ENCODE measurements at regions not wholly inside any gene's neighbourhood (a gene's known extent, or its start where the extent isn't known, plus 50 kb on each side); places are given as distances from the start of the nearest gene placed in this dataset.
"Not testable (repeated sequence)": the region's sequence is repeated elsewhere in the genome, so short reads cannot be mapped to it uniquely, and the experiment has no call there.

DNA sequence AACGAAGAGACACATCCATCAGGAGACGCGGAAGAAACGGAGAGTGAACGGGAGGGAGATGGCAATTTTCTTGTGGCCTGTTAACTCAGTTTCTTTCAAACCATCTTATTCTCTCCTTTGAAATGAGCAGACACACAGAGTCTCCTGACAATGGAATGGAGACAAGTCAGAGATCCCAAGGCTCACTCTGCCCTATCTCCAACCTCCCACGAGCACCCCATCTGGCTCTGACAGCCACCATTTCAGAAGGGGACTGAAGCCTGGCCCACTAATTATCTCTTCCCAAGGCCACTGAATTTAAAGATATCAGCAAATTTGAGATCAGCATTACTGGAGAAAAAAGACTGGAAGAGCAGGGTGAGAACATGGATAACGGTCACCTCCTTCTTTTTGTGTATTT is 215.6 kb downstream of the DHX15 start:
- DNase-seq (ENCODE audit: low read depth): no peak

DNA sequence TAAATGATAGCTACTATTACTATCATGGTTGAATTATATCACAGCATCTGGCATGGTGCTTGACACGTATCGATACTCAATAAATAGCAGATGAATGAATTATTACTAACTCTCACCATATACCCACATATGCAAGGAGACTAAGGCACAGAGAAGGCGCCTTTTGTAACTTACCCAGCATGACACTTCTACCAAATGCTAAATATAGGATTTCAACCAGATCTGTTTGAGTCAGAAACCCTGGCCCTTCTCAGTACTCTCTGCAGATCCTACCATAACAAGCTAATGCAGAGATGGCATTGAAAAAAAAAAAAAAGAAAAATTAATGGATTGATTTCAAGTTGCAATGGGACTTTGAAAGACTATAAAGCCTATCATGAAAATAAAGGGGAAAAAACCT is 219.5 kb downstream of the DHX15 start:
- no peak for DNase-seq (ENCODE audit: low read depth)

DNA sequence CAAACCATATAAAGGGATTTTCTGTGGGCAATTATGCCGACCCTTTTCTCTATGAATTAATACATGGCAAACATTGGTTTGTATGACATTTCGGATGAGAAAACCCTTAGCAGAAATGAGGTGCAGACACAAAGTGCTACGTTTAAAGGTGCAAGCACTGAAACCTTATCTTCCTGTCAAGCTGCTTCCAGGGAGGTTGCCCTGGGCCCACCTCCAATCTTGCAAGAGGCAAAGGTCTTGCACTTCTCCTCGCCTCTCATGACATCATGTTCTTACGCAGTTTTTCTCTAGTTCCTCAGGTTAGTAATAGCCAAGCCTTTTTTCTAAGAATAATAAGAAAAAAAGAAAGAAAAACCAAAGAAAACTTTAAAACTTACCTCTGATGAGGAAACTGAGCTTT is 220.1 kb downstream of the DHX15 start:
- no peak for DNase-seq (ENCODE audit: low read depth)

DNA sequence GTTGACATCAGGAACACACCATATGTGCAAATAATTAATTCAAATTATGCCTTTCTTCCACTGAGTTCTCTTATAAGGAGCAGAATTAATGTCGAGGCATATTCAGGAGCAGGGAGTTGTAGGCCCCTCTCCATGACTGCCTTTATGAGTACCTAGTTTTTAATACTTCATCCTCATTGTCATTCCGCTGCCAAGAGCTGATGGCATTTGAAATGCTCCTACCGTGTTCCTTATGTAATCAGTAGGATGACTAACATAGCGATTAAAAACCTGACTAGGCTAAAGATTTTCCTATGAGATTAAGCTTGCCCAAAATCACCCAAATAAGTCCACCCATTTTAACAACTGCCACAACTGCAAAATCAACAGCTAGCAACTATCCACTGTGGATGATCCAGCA is 220.6 kb downstream of the DHX15 start:
- no peak for DNase-seq (ENCODE audit: low read depth)

DNA sequence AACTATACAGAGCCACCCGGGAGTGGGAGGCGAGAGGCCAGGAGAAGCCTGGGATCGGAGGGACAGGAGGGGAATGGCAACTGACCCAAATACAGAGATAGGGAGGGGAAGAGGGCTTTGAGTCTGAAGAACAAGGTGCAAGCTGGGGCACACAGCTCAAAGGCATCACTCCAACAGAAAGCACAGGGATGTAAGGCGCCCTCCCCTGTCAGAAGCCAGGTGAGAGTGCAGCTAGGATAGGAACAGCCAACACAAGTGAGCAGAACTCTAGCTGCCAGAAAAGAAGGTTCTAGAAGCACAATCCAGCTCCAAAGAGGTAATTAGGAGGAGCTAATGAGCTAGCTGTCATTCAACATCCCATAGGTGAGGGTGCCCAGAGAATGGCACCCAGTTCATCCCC is 232.2 kb downstream of the DHX15 start:
- DNase-seq (ENCODE audit: low read depth): no peak

DNA sequence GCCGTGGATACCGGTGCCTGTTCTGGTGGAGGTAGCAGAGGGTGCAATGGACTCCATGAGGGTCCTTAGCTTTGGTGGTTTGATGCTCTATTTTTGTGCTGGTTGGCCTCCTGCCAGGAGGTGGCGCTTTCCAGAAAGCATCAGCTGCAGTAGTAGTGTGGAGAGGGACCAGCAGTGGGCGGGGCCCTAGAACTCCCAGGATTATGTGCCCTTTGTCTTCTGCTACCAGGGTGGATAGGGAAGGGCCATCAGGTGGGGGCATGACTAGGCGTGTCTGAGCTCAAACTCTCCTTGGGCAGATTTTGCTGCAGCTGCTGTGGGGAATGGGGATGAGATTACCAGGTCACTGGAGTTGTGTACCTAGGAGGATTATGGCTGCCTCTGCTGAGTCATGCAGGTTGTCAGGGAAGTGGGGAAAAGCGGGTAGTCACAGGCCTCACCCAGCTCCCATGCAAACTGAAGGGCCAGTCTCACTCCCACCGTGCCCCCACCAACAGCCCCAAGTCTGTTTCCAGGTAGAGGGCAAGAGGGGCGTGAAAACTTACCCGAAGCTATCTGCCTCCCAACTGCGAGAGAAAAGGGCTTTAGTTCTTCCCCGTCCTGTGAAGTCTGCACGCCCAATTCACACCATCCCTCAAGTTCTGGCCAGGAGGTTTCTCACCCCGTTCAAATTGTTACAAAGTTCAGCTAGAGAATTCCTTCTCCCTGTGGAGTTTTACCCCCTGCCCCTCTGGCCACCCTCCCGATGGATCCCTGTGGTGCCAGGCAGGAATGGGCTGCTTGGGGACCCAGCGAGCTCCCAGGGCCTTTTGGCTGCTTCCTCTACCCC is 235.0 kb downstream of the DHX15 start:
- DNase-seq (ENCODE audit: low read depth): not testable (repeated sequence)

DNA sequence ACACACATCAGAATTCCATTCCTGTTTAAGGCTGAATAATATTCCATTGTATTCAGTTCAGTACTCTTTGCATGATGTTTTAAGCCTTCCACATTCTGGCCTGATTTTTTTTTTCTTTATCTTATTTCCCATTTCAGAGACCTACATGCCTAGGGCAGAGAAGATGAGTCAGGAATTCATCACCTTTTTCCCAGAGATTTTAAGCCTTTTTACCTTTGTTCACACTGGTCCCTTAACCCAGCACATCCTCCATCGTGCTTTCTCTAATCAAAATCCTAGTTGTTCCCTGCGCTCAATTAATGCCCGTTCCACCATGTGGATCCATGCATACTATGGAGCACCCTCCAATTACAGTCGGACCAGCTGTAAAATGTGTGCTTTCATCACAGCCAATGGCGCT is 245.1 kb downstream of the DHX15 start:
- DNase-seq (ENCODE audit: low read depth): no peak

DNA sequence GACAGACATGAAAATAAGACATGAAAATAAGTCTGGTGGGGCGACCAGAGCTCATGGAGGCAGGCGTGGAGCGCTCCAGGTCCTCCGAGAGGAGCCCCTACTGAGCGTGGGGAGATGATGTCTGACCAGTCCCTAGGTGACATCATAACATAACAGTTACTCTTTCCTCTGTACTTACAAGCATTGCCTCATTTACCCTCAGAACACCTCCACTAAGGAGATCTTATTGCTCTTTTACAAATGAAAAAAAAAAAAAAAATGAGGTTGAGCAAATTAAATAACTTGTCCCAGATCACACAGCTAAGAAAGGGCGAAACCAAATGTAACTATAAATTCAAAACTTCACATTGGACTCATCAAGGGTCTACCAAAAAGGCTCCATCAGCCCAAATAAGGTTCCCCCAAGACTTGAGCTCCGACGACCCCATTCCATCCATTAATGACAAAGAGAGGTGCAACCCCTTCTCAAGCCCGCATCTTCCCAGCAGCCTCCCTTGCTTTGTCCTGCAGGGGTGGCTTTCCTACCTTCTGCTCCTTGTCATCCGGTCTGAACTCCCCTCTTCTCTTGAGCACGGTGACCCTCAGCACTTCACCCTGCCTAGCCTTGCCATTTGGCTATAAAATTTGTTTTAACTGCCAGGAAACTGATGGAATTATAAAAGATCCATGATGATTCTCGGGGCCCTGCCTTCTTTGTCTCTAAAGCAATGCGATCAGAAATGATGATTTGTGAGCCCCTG is 246.7 kb downstream of the DHX15 start:
- no peak for DNase-seq (ENCODE audit: low read depth)

DNA sequence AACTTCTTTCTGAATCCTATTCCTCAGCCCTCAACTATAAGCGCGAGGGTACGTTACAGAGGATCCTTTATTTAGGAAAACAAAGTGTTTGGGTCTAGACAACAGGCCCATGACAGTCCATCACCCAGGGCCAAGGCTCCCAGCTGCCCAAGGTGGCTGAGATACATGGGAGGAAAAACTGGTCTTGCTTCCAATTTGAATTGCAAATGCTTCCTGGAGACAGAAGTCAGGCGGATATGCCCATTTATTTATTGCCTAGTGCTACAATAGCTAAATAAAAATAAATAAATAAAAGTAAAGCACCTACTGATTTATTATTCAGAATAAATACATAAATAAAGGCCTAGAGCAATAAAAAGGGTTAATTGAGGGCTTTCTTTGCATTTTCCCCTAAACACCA is 248.7 kb downstream of the DHX15 start:
- no peak for DNase-seq (ENCODE audit: low read depth)

DNA sequence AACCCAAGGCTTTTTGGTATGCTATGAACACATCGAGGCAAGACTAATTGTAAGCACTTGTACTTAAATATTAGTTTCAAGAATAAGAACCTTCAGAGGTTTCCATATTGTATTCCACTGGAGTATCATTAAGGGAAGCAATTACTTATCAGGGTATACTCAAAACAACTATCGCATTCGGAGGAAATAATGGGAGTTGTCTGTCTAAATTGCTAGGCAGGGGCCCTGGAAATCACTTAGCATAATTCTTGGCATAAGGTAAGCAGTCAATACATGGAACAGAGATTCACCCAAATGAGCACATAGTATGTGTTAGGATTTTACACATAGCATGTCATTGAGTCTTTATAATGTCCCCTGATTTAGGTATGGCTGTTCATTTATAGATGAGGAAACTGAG is 249.4 kb downstream of the DHX15 start:
- no peak for DNase-seq (ENCODE audit: low read depth)

DNA sequence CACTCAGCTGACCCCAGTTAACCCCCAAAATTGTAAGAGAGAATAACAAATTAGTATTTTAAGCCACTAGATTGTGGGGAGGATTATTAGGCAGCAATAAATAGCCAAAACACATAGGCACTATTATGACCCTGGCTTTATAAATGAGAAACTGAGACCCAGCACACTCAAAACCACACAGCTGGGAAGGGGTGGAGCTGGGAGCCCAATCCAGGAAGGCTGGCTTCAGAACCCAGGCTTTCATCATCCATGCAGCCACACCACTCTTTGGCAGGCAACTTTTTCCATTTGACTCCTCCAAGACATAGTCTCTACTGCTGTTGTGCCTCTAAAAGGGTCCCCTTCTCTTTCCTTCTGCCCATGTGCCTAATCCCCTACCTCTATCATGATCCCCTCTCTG is 253.8 kb downstream of the DHX15 start:
- no peak for DNase-seq (ENCODE audit: low read depth)

DNA sequence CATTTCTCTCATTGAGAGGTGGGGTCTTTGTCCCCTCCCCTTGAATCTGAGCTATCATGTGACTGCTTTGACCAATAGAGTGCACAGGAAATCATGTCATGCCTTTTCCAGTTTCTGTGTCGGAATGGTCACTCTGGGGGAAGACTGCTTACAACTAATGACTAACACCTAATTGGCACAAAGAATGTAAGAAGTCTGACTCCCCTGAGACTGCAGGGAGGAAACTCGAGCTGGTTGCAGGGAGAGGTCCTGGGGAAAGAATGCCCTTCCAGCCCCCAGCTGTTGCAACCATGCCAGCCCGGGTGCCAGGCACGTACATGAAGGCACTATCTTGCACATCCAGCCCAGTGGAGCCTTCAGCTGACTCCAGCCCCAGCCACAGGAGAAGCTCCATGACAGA is 254.2 kb downstream of the DHX15 start:
- DNase-seq (ENCODE audit: low read depth): no peak

DNA sequence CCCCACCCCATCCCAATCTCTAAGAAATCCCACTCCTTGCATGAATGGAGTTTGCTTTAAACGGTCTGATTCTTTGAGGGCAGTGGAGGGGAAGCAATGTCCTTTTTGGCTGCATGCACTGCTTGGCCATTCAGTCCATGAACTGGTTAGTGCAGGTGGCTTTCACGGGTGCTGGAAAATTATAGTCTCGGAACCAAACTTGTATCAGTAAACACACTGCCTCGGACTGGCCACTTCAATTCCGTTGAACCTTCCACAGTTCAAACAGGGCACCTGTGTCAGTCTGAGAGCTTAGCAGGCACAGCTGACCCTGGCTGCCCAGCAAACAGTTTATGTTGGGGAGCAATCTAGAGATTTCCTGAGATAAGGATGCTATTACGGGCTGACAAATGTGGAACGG is 255.6 kb downstream of the DHX15 start:
- no peak for DNase-seq (ENCODE audit: low read depth)

DNA sequence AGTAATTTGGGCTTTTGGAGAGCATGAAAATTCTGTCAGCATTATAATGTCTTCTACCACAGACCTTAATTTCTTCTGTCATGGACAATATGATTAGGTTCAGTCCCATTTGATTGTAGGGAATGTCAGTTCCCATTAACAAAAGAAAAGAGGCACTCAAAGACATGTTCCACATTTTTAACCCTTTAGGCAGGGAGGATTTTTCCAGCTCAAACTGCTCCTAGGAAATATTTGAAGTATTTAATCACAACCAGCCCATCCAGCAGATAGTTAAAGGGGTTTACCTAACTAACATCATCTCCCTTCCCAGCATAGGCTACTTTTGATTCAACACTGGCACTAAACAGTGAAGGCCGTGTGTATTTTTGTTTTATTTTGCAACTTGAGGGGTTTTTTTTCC is 256.0 kb downstream of the DHX15 start:
- no peak for DNase-seq (ENCODE audit: low read depth)

DNA sequence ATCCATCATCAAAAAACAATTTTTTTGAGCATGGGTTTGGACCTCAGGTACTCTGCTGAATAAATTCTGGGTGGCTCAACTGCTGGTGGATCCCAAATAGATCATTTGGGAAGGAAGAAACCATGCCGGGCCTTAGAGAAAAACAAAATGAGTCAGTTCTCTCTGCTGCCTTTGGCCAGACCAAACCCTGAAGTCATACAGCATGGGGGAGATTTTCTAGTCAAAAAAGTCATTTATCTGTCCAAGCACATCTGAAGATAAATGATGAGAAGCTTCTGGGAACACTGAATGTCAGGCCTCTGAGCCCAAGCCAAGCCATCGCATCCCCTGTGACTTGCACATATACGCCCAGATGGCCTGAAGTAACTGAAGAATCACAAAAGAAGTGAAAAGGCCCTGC is 261.4 kb downstream of the DHX15 start:
- DNase-seq (ENCODE audit: low read depth): no peak

DNA sequence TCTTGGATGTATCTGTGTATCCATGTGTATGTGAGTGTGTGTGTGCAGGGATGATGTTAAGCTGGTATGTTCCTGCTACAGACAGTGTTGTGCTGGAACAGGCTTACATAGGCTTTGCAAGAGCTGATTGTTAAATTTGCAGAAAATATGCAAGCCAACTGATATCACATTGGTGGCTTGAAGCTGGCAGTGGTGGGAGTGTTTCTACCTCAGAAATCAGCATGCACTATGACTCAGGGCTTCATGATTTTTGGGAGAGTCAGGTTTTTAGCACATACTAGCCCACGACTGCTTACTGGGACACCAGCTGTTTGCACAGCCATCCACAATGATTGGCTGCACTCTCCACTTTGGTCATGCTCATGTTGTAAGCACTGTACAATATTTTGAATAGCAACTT is 261.8 kb downstream of the DHX15 start:
- no peak for DNase-seq (ENCODE audit: low read depth)

DNA sequence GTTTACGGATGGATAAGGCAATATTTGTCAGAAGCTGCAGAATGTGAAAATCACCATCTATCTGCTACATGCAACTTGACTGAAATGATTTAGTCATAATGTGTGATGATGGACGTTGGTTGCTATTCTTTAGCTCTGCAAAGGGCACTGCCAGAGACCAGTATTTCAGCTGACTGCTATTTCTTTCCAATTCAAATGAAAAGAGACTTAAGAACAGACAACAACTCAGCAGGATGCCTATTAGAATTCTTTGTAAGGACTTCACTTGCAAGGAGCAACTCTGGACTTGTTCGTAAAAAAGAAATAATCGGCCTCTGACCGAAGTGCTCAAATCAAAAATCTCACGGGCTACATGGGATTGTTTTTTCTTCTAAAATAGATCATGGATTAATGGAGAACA is 262.7 kb downstream of the DHX15 start:
- DNase-seq (ENCODE audit: low read depth): no peak

DNA sequence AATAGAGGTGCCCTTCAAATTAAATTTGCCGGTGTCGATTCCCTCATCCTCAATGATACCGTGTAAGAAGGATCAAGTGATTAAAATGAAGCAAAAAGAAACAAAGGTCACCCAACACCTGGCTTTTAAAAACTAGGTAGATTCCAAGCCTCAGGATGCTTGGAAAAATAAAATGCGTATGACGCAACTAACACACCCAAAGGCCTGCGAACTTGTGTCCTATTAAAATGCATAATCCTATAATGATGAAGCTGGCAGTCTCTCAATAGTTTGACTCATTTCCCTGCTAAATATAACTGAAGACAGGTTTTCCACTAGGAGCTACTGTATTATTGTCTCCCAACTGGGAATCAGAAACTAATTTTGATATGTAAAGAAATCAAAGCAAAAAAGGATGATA is 263.2 kb downstream of the DHX15 start:
- no peak for DNase-seq (ENCODE audit: low read depth)

DNA sequence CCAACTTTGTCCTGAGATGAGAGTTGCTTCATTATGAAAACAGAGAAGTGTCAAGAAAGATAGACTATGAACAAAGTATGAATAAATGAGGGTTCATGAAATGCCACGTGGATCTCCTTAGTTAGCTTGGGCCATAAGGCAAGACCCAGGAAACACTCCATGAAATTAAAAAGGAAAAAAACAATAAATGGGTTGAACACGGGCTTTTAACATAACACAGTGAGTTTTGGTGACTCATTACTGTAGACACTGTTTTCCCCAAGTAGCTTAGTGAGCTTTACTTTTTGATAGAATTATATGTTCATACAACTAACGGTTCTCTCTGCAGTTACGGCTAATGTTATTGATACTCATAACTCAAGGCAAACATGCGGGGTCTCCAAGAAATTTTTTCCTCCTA is 265.0 kb downstream of the DHX15 start:
- no peak for DNase-seq (ENCODE audit: low read depth)

DNA sequence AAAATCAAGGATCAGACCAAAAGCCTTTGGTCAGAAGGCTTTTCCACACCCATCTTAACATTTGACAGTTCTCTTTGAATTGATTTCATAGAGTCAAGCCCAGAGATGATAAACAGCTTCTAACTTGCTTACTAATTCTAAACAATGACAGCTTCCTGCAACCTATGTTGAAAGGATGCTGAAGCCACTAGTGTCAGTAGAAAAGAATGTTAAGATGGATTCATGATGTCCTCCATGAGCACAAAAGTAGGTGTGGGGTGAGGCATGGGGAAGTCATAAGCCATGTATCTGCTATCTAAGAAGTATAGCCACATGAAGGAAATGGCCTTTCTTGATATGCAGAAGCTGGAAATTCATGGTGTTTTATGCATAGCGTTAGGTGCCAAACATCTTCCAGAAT is 269.3 kb downstream of the DHX15 start:
- DNase-seq (ENCODE audit: low read depth): no peak

DNA sequence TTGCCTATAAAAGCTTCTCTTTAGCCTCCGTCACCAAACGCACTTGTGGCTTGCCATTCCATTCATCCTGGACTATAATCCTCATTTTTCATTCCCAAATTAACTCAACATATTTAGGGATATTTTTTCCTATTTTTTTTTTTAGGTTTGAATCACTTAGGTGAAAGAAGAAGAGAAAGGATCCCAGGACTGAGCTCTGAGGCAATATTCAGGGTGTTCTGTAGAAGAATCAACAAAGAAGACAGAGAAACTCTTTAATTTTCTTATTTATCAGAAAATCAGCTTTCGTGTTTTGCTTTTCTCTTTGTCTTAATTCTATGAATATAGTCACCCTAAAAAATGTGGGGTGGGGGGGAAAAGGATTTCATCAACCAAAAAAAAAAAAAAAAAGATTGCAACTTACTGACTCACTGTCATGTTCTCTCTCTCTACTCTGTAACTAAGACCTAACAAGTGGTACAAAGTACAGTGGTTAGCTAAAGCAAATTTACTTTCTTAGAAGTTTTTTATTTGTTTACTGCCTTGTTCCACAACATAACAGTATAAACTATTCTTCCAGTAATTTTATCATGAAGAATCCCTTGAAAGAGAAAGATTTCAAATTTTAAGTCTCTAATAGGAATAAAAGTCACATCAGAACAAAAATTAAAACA is 272.0 kb downstream of the DHX15 start:
- no peak for DNase-seq (ENCODE audit: low read depth)

DNA sequence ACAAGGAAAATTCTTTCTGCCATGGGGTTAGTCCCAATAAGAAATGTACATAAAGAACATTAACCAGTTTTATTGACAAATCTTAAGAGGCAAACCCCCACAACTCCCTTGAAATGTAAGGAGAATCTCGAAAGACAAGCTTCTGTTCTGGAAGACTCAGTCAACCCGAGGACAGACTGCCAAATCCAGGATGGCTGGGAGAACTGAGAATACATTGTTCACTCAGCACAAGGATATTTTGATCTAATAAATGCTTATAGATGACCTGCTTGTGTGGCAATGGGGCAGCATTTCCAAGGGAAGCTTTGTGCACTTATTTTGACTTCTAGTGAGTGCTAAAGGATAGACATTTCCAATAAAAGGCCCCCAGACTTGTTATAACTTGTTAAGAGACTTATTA is 280.4 kb downstream of the DHX15 start:
- DNase-seq (ENCODE audit: low read depth): no peak

DNA sequence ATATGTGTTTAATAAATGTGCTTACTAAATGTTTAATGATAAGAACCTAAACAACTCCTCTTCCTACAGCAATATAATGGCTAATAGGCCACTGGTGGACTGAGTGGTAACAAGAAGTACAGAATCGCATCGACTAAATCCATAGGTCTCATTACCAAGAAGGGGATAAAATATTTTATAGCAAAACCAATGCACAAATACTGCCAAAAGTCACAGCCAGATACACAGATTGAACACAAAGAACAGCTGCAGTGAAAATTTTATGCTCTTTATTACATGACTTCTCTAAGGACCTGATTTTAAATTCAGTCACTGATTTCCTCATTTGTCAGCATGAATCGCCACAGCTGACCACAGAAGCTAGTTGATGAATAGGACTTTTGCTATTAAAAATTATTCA is 285.4 kb downstream of the DHX15 start:
- DNase-seq (ENCODE audit: low read depth): no peak

Data from amniotic epithelial cell (primary cell).